K562 (cell line): ENCODE measurements at regions not wholly inside any gene's neighbourhood (a gene's known extent, or its start where the extent isn't known, plus 50 kb on each side); places are given as distances from the start of the nearest gene placed in this dataset.

Experiments
- ATF7 ChIP-seq: fragments of 450-650 bp; IDR thresholded peaks from 2 replicates; pipeline ENCODE4 v1.7.1; 2014; ENCODE audit warnings: mild to moderate bottlenecking, moderate library complexity
- BRCA1 ChIP-seq, 2 experiments: fragments of 450-650 bp in 1 of 2; sonication (generic) in 1 of 2; formaldehyde crosslinking in 1 of 2; IDR thresholded peaks; 2 replicates each; pipeline versions ENCODE4 v1.5.0 to v1.6.1; 2017 to 2020; ENCODE audit warnings: mild to moderate bottlenecking in 1 of 2, missing genetic modification reagents in 1 of 2
- CBFB ChIP-seq: sonication (generic); formaldehyde crosslinking; IDR thresholded peaks from 2 replicates; pipeline ENCODE4 v1.4.0; 2020; ENCODE audit warnings: mild to moderate bottlenecking, missing genetic modification reagents
- CTCF ChIP-seq, 3 experiments: IDR thresholded peaks in 2 of 3; conservative IDR thresholded peaks in 1 of 3; 2 replicates each; pipeline ENCODE4 v1.5.1; 2011 to 2012; ENCODE audit warnings: low read length in 3 of 3, mild to moderate bottlenecking in 3 of 3, control low read depth in 2 of 3, improper control_type of control experiment in 1 of 3, inconsistent platforms in 1 of 3, low read depth in 1 of 3, mixed read lengths in 1 of 3, moderate library complexity in 1 of 3; ENCODE audit not compliant: insufficient read depth in 2 of 3
- ELK1 ChIP-seq: sonication (generic); formaldehyde crosslinking; IDR thresholded peaks from 2 replicates; pipeline ENCODE4 v1.8.1; 2022; ENCODE audit warnings: missing genetic modification reagents
- EP400 ChIP-seq: fragments of 450-650 bp; IDR thresholded peaks from 2 replicates; pipeline ENCODE4 v1.6.1; 2017; ENCODE audit warnings: antibody characterized with exemption, mild to moderate bottlenecking, moderate library complexity
- HIVEP1 ChIP-seq: fragments of 250-450 bp; sonication (Bioruptor Pico); IDR thresholded peaks from 2 replicates; pipeline ENCODE4 v1.4.0; 2020; ENCODE audit warnings: mild to moderate bottlenecking
- POLR2AphosphoS2 ChIP-seq: IDR thresholded peaks from 2 replicates; pipeline ENCODE4 v1.6.1; 2012; ENCODE audit warnings: low read length, improper control_type of control experiment
- POLR2AphosphoS5 ChIP-seq: IDR thresholded peaks from 2 replicates; pipeline ENCODE4 v1.6.1; 2011; ENCODE audit warnings: mild to moderate bottlenecking, low read depth, low read length, moderate library complexity; ENCODE audit not compliant: control insufficient read depth, insufficient read depth
- RCOR1 ChIP-seq, 2 experiments: IDR thresholded peaks; 2 replicates each; pipeline ENCODE4 v1.6.1; 2012; ENCODE audit warnings: low read depth in 2 of 2, low read length in 2 of 2, borderline replicate concordance in 1 of 2, improper control_type of control experiment in 1 of 2
- ZHX1 ChIP-seq: fragments of 150-350 bp; conservative IDR thresholded peaks from 2 replicates; pipeline ENCODE4 v1.6.1; 2014; ENCODE audit warnings: low read length

DNA sequence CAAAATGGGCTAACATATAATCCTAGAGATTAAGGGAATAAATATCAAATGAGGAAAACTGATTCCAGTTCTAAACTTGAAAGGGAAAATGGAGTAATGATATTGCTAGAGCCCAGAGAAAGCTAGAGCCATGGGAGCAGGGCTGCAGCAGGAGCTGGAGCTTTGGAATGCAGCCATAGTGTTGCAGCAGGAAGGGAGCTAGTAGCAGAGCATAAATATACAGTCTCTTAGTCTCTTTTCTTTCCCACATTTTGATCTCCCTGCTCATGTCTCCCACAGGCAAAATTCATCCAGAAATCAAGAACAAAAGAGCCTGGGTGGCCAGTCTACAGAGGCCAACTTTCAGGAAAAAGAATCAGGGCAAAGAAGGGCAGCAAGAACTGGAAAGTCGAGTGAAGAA, 253.7 kb downstream of the ATXN7L3B start:
- TF ChIP-seq CBFB (CRISPR knock-in tag) (no peak), CTCF (IDR thresholded peaks at IDR 0.05 in 2 of 3, conservative IDR thresholded peaks at IDR 0.05 in 1 of 3; ENCODE audit: insufficient read depth in 2 of 3, low read depth in 1 of 3, low read length in 3 of 3) (no peak), EP400 (no peak), ELK1 (no peak), BRCA1 (IDR thresholded peaks at IDR 0.05) (no peak), BRCA1 (CRISPR knock-in tag; IDR thresholded peaks at IDR 0.05) (no peak), ATF7 (no peak), ZHX1 (no peak), HIVEP1 (CRISPR knock-in tag) (no peak), POLR2AphosphoS2 (no peak), POLR2AphosphoS5 (no peak), RCOR1 (IDR thresholded peaks at IDR 0.05; ENCODE audit: borderline replicate concordance in 1 of 2, low read depth in 2 of 2, low read length in 2 of 2) (no peak)
